ENCODE measurements at regions not wholly inside any gene's neighbourhood (a gene's known extent, or its start where the extent isn't known, plus 50 kb on each side); places are given as distances from the start of the nearest gene placed in this dataset.

- DNase-seq: no peak
These were observed 279.5 kb upstream of the KLF6 start for GRCh38 chr10:4064489-4064888.

DNA sequence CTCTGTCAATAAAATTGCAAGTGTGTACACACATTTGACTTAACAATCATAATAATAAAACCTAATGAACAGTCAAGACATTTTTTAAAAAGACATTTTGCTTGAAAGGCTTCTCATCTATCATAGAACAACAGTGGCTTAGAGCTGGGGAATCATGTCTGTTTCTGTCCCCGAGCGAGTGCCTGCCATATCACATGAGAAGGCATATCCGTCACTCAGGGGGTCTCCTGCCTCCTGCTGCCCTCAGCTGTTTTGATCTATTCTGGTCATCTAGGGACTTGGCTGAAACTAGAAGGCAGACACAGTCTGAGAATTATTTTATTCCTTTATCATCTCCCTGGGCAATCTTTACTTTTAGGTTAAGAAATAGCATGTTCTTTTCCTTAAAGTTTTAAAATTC lies 278.7 kb upstream of the KLF6 start:
- no peak for DNase-seq

- DNase-seq: no peak
These were observed 277.7 kb upstream of the KLF6 start for GRCh38 chr10:4062751-4063150.

DNA sequence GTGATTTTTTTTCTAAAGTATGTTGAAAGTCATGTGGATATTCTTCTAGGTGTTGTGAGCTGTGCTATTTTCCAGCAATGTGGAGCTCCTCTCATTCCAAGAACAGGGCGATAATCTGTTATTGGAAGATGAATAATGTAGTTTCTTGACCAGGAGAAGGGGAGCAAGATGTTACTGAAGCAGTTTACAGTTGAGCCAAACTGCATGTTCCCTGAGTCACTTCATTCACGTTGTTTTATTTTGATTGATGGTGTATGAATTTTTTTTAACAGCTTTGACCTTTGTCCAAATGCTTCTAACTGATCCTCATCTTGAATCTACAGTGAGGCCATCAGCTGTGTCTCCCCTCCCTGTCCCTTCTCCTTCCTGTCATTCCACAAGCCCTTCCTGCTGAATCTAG lies 277.1 kb upstream of the KLF6 start:
- no peak for DNase-seq

GRCh38 chr10:4061441-4061951 lies 276.5 kb upstream of the KLF6 start:
- no peak for DNase-seq

DNA sequence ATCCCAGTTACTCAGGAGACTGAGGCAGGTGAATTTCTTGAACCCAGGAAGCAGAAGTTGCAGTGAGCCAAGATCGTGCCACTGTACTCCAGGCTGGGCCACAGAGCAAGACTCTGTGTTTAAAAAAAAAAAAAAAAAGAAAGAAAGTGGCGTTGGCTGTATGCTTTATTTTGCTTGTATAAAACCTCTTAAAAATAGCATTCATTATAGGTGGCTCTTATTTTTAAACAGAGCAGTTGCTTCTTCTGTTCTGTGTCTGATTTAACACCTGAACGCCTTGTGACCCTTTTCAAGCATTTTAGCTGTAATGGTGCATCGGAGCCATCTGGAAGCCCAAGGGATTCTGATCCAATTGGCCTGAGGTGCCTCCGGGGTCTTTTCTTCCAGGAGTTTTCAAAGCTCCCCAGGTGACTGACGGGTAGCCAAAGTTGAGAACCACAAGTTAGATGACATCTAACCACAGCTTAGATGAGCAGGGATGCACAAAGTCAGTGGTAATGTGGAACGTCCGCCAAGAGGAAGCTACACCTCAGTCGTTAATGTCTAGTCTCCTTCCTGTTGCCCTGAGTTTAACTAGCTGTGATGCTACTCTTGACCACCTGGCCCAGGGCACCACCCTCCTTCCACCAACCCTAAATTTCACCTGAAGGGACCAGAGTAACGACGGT lies 274.6 kb upstream of the KLF6 start:
- DNase-seq: no peak

- DNase-seq: no peak
These were observed 273.6 kb upstream of the KLF6 start for GRCh38 chr10:4058514-4059029.

GRCh38 chr10:4057725-4058513 lies 272.9 kb upstream of the KLF6 start:
- no peak for DNase-seq

DNA sequence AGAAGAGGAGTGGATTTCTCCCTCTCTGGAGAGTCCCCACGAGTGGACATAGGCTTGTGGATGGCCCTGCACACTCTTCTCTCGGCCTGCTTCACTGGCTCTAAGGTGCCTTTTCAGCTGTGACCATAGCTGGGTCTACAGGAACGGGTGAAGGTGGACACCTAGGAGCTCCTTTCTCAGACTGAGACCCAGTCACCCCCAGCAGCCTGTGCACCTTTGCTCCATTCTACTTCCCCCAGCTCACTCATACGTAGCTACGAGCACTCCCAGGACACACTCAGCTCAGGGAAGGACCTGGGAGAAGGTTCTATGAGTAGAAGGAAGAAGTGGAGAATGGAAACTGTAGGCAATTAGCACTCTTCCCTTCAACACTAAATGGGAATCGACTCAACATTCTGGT lies 272.0 kb upstream of the KLF6 start:
- no peak for DNase-seq

DNA sequence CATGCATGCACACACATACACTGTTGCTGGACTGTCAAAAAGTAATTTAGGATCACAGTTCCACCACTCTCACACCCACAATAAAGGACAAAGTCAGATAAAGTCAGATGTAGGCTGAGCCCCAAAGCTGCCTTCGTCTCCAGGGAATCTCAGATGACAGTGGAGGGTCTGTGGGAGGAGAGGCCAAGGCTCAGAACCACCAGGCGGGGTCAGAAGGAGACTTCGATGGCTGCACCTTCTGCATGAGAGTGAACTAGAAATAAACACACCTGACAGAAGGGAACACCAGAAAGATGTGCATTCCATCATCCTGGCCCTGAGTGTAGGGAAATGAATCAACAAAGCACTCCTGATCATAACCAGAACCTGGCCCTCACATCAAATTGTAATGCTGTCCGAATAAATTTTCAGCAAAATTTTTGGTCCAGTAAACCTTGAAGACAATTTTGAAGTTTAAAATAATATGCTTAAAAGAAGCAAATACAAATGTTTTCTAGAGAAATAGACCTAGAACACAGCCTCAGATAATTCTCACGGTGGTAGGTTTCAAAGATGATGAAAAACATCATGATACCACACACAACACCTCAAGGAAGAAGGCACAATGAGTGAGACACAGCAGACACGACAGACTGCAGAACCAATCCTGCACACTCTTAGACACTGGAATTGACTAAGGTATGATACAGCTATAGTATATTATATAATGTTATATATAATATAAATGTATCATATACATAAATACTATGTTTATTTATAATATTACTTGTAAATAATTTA lies 269.8 kb upstream of the KLF6 start:
- DNase-seq: no peak

GRCh38 chr10:4053940-4054339 lies 268.9 kb upstream of the KLF6 start:
- no peak for DNase-seq

DNA sequence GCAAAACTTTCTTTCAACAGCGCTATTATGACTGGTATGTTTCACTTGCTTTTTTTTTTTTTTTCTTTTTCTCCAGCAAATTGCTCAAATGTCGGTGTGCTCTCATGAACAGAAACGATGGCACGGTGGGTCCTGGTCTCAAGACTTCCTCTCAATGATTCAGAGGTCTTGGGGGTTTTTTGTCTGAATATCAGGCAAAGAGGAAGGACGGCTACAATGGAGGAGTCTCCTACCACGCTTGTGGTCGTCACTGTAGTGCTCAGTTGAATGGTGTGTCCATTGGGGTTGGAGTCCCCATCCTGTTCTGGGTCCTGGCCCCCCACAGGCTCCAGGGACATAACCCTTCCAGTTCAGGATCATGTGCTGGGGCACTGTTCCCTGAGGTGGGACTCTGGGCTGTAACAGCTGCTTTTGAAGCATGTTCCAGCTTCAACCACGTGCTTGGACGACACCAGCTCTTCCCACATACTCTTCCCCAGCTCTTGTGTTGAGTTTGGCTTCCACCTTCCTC lies 266.7 kb upstream of the KLF6 start:
- DNase-seq: no peak

DNA sequence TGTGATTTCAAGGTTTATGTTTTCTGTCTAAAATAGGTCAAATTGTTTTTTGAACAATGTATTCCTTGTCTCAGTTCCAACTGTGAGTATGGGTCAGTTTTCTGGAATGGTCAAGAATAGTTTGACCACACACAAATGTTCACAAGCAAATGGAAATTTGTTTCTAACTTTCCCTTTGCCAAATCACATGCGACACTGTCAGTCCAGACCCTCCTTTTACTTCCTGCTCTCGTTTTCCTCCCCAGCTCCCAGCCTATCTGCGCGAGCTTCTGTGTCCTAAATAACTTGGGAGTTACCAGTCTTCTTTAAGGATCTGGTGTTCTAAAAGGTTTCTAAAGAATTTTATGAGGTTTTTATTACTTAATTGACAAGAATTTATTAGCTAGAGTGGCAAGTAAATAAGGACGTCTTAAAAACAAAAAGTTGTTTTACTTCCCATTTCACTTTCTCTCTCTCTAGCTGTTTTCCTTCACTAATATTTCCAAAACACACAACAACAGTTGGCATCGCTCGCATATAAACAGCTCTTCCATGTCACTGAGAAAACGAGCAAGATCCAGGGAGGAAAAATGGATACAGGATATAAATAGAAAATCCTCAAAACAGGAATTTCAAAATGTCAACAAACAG lies 266.1 kb upstream of the KLF6 start:
- no peak for DNase-seq

DNA sequence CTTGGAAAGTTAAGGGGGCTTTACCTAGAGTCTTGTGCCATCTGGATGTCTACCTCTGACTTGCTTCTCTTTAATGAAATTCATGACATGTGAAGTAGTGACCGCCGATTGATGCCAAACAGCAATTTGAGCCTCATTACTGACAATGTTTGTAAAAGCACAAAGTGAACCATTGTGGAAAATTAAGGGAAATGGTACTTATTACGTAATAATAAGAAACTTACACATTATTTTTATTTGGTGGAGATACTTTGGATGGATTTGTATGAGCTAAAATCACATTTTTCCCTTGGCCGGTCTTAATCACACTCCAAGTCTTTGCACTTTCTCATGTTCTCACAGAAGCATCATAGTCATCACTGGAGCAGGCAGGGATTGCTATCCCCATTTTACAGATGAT lies 265.1 kb upstream of the KLF6 start:
- no peak for DNase-seq

GRCh38 chr10:4049348-4049747 lies 264.3 kb upstream of the KLF6 start:
- no peak for DNase-seq

DNA sequence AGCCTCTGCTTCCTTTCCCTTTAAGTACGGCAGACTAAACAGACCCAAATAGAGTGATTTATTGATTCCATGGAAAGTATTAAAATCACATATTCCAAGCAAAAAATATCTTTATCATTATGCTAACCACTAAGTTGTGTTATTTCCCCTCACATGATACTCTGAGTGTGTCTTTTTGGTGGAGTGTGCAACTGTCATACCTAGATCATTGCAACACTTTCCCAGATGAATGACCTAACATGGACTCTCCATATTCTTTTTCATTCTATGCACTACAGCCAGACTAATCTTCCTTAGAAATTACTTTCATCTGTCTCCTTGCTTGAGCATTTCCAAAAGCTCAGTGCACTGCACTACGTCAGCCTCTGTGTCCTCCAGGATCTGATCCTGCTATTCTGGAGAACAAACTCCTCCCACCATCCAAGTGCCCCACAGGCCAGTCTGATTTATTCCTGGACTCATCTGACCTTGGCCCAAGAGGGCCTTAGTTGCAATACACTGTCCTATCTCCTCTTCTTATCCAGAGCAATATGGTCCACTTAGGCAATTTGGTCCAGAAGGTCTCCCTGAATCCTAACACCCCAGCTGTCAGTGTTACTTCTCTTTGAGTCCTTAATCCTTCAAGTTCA lies 263.3 kb upstream of the KLF6 start:
- no peak for DNase-seq

DNA sequence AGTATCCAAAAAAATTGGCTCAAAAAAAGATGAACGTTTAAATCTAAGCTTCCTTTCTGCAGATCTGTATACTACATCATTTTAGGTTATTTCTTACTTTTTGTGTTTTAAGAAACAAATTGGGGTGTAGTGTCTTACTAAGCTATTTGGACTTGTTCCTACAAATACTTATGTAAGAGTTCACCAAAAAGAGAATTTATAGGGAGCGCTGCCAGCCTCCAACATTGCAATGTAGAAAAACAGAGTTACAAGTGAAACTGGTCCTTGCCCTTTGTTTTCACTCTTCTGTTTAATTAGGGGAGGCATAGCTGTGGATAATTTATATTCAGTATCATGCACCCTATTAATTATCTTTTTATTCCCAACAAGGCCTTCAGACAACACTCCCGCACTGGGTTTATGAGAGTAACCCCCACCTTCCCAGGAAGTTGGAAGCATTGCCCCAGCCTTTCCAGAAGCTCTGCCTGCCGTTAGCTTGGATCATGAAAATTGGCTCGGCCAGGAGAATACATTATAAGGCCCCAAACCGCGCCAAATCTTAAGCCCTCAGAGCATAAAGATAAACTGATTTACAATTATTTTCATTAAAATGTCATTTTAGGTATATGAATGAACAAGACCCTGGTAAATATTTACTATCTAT lies 261.8 kb upstream of the KLF6 start:
- no peak for DNase-seq

- DNase-seq: no peak
These were observed 261.0 kb upstream of the KLF6 start for GRCh38 chr10:4046030-4046429.

- no peak for DNase-seq
These were observed 259.1 kb upstream of the KLF6 start for GRCh38 chr10:4043897-4044665.

- DNase-seq: no peak
These were observed 256.6 kb upstream of the KLF6 start for GRCh38 chr10:4041635-4042034.

GRCh38 chr10:4038000-4038399 lies 253.0 kb upstream of the KLF6 start:
- no peak for DNase-seq

Measured in NCI-H446 (cell line).